HG02642 (cell line): ENCODE measurements at regions not wholly inside any gene's neighbourhood (a gene's known extent, or its start where the extent isn't known, plus 50 kb on each side); places are given as distances from the start of the nearest gene placed in this dataset.

Experiments used
- ATAC-seq: cut with Tn5 transposase; IDR thresholded peaks from one replicate; pipeline ENCODE4 v1.9.1; 2021; ENCODE audit warnings: mild to moderate bottlenecking; ENCODE audit not compliant: unreplicated experiment, poor library complexity

DNA sequence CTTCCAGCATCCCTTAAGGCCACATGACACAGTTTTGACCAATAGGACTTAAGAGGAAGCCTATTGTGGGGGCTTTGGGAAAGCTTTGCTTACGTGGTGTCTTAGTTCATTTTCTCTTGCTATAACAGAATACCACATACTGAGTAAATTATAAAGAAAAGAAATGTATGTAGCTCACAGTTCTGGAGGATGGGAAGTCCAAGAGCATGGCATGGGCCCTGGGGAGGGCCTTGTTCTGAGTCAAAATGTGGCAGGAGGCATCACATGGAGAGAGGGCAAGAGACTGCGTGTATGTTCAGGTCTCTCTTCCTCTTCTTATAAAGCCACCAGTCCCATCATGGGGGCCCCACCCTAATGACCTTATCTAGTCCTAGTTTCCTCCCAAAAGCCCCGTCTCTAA lies 68.6 kb upstream of the CPEB4 start:
- no peak for ATAC-seq

DNA sequence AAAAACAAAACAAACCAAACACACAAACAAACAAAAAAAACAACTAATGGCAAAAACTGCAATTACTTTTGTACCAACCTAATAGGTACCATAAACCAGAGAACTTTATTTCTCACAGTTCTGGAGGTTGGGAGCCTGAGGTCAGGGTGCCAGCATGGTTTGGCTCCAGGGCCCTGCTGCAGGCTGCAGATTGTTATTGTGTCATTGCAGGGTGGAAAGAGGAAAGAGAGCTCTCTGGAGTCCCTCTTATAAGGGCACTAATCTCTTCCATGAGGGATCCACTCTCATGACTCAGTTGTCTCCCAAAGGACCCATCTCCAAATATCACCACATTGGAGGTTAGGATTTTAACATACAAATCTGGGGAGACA lies 64.9 kb upstream of the CPEB4 start:
- ATAC-seq = no peak

DNA sequence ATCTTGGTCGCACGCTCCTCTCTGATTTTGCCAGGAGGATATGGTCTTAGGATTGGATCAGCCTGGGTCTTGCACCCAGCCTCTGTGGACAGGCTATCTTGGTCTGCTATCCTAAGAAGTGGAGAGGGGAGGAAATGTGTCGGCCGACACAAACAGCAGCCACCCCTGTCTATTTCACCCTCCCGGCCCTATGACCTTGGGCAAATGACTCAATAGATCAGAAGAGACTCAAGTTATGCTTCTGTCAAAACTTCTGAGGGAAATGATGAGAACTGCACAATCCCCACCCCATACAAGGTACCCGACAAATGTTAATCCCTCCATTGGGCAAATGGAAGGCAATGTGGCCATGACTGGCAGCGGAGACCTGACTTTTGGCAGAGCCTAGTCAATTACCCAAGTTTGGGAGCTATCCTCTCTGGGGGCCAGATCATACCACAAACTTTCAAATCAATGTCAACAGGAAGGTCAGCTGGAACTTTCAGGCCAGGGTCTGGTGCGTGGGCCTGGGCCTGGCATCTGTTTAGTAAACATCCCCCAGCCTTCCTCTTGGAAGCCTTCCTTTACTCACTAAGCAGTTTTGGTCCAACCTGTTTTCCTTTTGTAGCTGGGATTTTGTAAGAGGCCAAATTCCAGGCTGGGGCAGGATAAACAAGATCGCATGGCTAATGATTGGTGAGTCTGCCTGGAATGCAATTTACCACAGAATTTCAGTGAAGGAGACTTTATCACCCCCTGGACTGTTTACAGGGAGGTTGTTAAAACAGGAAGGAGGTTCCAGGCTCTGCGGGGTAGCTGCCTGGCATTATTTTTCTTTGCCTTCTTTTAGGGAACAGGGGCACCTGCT lies 64.2 kb upstream of the CPEB4 start:
- ATAC-seq = no peak

DNA sequence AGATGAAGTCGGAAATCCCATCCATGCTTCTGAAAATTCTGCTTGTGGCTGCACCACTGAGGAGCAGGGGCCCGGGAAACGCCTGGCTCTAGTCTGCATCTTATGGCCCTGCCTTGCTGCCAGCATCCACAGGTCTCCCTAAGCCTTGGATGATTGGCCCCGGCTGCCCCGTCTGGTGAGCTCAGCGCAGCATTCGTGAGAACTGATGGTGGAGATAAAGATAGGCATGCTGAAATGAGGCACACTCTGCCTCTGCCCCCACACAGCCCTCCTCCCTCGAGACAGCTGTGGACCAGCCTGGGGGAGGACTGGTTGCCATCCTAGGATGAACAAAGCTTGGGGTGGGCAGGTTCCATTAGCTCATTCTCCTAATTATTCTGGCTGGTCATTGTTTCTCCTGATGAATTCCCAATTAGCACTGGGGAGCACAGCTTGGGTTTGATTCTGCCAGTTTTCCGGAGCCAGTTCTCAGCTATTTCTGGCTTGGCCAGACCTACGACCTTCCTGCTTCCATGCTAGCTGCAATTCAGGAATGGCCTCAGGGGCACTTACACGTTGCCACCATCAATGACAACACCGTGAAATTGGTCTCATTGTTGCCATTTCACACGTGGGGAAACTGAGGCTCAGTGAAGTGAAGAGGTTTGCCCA lies 62.8 kb upstream of the CPEB4 start:
- ATAC-seq = no peak

DNA sequence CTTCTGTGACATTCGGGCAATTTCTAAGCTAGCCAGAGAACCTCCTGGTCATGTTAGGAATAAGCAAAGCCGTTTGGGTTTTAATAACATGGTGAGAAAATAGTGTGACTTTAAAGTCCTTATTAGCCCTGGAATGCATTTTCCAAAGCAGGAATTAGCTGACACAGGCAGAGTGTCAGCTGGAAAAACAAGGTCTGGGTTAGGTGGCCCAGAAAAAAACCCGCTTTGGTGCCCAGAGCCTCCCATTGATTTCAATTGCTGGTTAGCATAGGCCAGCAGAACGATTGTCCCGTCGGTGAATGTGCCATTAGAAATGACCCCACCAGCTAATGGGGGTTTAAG lies 62.1 kb upstream of the CPEB4 start:
- ATAC-seq = no peak

DNA sequence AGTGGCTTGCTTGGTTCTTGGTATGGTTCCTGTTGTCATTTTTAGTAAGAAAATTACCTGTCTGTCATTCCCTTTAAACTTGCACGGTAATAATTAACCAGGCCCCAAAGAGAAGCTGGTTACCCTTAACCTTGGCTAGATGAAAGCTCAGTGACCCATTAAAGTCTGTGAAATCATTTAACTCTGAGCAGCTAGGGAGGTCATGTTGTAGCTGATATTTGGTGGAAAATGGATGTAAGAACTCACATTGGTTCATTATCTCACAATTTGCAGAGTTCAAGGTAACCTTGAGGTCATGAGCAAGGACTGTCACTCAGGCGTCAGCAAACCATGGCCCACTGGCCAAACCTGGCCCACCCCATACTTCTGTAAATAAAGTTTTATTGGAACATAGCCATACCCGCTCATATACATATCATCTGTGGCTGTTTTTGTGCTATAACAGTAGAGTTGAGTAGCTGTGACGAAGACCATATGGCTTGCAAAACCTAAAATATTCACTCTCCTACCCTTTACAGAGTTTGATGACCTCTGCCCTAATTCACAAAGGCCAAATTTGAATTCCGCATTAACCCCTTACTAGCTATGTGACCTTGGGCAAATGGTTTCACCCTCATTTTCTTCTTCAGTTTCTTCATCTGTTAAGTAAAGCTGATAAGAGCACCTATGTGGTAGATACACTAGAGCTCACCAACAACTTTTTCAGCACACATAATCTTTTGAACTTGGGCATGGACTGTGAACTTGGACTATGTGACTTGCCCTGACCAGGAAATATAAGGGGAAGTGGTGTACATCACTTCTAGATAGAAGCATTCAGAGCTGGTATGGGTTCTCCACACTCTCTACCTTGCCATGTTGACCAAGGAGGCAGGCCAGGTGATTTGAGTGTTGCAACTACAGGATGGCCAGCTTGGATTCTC lies 61.5 kb upstream of the CPEB4 start:
- ATAC-seq = no peak

DNA sequence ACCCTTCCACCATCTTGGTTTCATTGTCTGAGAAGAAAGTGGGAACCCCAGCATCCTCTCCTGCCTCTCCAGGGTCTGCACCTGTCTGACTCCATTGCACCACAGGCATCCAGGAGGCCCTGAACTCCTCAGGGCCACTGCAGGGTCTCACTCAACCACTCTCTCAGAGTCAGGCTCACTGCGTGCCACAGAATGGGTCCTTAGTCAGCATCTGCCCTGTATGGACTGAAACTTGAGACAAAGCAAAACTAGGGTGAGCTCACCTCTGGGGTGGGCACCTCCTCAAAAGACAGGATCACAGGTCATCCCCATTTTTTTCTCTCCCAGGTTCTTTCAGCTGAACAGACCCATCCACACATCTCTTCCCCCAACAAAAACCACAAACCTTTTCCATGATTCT lies 59.2 kb upstream of the CPEB4 start:
- ATAC-seq = no peak

DNA sequence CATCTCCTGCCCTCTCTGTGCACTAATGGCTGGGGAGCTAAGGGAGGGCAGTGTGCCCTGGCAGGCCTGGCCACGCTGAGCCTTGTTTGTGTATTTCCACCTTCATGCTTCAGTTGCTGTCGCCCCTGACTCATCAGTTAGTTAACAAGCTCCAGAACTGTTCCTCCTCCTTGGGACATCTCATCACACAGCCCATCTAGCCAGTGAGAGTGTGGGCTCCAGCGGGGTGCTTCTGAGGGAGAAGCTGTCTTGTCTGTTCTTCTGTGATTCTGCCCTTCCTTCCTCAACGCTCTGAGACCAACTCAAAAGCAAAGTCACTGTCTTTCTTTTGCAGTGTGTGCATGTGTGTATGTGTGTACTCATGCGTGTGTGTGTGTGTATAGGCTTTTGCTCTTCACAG lies 58.3 kb upstream of the CPEB4 start:
- ATAC-seq = no peak

DNA sequence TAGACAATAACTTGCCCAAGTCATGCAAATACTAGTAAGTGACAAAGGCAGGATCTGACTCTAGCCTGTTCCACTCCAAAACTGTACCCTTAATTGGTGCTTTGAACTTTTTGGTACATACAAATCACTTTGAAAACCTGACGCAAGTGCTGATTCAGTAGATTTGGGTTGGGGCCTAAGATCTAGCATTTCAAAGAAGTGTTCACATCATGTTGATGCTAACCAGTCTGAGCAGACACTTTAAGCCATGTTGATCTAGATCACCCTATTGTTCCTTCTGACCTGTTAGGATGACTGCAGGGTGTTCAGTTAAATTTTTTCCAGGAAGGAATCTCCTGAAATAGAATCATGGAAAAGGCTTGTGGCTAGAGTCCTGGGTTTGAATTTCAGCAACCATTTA lies 57.7 kb upstream of the CPEB4 start:
- ATAC-seq = no peak

DNA sequence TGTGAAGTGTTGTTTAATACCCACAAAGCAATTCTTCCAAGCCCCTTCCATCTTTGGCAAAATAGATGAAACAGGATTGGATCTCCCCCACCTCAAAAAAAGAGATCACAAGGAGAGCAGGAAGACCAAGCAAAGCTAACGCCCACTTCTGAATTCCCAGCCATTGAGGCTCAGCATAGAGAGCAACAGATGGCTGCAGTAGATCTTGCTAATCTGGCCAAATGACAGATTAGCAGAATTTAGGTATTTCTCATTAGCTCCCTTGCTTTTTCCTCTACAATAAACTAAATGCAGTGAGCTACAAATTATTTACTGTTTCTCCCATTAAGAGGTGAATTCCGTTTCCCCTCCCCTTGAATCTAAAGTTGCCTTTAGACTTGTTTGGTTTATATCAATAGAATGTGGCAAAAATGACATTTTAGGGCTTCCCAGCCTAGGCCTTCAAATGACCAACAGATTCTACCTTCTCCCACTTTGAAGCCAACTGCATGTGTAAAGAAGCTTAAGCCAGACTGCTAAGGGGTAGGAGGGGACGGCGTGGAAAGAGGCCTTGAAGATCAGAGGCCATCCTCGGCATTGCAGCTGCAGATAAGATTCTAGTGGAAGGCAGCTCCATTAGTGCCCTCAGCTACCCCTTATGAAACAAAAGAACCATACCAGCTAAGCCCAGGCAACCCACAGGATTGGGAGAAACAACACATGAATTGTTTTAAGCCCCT lies 56.8 kb upstream of the CPEB4 start:
- no peak for ATAC-seq

DNA sequence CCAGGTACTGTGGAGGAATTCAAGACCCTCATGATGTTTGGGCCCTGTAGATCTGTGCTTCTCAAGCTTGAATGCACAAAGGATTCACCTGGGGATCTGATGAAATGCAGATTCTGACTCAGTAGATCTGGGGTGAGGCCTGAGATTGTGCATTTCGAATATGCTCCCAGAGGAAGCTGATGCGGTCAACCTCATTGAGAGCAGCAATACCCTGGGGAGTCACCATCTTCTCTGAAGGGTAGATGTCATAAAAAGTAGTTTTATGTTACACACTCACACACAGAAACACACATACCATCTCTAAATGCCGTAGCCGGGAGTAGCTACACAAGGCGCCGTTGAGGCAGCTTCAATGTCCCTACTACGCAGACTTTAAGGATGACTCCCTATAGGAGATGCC lies 55.8 kb upstream of the CPEB4 start:
- no peak for ATAC-seq

DNA sequence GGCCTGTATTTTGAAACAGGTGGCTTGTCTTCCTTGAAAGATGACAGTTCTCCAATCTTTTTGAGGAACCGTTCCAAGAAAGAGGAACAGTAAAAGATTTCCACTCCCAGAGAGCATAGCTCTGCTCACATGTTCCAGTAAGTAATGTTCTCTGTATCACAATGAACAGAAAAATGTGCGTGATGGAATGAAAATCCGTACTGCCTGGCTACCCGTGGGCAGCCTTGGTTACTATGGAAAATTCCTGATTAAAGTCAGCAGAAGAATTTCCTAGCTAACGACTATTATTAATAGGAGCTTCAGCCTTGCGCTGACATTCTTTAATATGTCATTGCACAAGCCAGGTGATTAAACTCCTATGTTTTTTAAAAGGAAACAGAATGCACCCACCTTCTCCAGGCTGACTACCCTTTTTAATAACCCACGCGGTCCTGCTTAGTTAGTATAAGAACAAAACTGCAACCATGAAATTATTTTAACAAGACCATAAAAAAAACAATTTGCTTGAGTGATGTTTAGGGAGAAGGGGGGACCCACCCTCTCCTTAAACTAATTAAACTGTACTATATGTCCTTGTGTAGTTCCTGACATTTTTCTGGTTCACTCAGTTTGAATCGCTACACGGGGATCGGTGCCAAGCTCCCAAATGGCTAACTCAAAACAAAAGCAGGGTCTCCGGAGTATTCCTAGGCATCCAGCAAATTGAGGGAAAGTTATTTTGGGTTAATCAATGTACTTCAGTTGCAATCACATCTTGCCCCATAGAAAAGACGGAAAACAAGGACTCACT lies 54.8 kb upstream of the CPEB4 start:
- ATAC-seq = no peak

DNA sequence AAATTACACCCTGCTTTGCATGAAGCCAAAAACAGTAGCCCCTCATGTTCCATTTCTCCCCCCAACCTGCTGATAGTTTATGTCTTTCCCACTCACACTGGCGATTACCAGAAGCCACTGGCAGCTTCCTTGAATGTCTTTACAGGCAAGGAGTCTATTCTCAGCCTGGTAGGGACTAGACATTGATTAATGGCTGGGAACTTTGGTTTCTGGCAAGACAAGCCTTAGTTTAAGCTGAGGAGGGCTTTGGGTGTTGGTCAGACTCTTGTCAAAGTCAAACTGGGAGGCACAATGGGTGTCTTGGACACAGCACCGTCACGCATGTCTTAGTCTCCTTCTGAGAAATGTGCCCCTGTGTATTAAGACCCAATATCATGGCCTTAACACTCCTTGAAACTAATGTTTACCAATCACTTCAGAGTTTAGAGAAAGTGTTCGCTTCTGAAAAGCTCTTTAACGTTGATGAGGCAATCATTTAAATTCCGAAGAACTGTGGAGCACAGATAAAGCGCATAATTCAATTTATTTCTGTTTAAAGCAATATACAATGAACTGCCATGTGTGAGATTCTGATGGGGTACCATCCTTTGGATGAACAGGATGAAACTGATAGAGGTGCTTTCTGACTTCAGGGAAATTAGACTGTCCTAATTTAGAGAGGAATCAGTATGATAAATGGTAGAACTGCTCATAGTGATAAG lies 53.9 kb upstream of the CPEB4 start:
- no peak for ATAC-seq

DNA sequence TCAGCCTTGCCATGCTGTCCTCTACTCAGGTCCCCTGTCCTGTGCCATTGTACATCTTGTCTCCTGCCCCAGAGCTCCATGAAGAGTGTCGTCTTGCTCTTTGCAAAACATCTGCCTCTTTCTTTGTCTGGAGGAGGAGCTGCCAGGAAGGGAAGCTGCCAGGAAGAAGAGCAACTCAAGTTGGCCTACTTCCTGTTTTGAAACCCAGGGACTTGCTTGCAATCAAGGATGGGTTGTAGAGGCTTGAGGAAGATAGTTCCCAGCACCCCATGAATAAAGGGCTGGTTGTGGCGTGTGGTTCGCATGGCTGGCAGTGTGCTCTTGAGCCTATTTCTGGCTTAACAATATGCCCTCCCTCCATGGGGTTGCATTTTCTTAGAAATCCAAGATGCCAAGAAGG lies 53.0 kb upstream of the CPEB4 start:
- ATAC-seq = no peak

DNA sequence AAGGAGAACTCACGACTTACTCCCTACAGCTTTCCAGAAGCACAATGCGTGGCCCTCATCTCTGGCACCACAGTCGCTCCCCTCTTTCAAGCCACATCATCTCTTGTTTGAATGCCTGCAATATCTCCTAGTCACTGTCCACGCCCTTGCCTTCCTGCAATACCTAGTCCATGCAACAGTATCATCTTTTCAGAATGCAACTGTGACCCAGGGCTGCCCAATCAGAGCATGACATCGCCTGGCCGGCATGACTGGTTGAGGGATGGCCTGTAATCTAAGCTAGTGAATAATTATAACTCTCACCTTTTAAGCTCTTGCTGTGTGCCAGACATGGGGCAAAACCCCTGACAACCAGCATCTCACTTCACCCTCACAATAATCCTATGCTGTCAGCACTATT lies 52.5 kb upstream of the CPEB4 start:
- no peak for ATAC-seq

DNA sequence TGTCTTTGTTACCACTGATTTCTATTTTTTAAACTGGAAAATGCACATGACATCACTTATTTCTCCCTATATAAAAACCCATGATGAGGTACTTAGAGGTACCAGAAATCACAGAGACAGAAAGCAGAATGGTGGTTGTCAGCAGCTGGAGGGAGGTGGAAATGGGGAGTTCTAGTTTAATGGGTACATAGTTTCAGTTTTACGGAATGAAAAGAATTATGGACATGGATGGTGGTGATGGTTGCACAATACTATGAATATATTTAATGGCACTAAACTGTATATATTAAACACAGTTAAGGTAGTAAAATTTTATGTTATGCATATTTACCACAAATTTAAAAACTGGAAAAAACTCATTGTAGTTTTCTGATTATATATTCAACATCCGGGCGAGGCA lies 50.5 kb upstream of the CPEB4 start:
- ATAC-seq = no peak
